ENCODE measurements at regions not wholly inside any gene's neighbourhood (a gene's known extent, or its start where the extent isn't known, plus 50 kb on each side); places are given as distances from the start of the nearest gene placed in this dataset.

- H3K27ac Mint-ChIP-seq, result no peak overlapping the region
- DNase-seq (ENCODE audit: low spot score in 2 of 2), result no peak
- ATAC-seq, result no peak
- peaks cover 10 to 17% of the 10 kb centered on the region in 2 donors for H3K9me3 Mint-ChIP-seq
- no peaks in the 10 kb centered on the region for H3K36me3 Mint-ChIP-seq
Measured at GRCh38 chr4:32574803-32575202, 1854.6 kb downstream of the PCDH7 start.

- H3K36me3 Mint-ChIP-seq, result no peaks in the 10 kb centered on the region
- ATAC-seq (no peak), DNase-seq (ENCODE audit: low spot score in 2 of 2) (no peak)
- no peak overlapping the region for H3K27ac Mint-ChIP-seq
- H3K9me3 Mint-ChIP-seq, result peaks cover 29 to 30% of the 10 kb centered on the region in 2 donors
Measured at GRCh38 chr4:32589097-32589496, 1868.9 kb downstream of the PCDH7 start.

GRCh38 chr4:32589853-32590252 lies 1869.7 kb downstream of the PCDH7 start:
- H3K9me3 Mint-ChIP-seq, result peaks cover 30 to 32% of the 10 kb centered on the region in 2 donors
- no peak overlapping the region for H3K27ac Mint-ChIP-seq
- no peak for DNase-seq (ENCODE audit: low spot score in 2 of 2)
- no peak for ATAC-seq
- no peaks in the 10 kb centered on the region for H3K36me3 Mint-ChIP-seq

GRCh38 chr4:32597354-32597753 lies 1877.2 kb downstream of the PCDH7 start:
- DNase-seq (ENCODE audit: low spot score in 2 of 2) (no peak), ATAC-seq (no peak)
- H3K9me3 Mint-ChIP-seq, result peaks cover 13 to 20% of the 10 kb centered on the region in 2 donors
- no peak overlapping the region for H3K27ac Mint-ChIP-seq
- no peaks in the 10 kb centered on the region for H3K36me3 Mint-ChIP-seq

- DNase-seq (ENCODE audit: low spot score in 2 of 2) (no peak), ATAC-seq (no peak)
- no peaks in the 10 kb centered on the region for H3K36me3 Mint-ChIP-seq
- H3K9me3 Mint-ChIP-seq, result peaks cover 8 to 12% of the 10 kb centered on the region in 2 donors
- no peak overlapping the region for H3K27ac Mint-ChIP-seq
Measured at GRCh38 chr4:32601848-32602247, 1881.7 kb downstream of the PCDH7 start.

GRCh38 chr4:32607978-32608377 lies 1887.8 kb downstream of the PCDH7 start:
- Mint-ChIP-seq H3K27ac (no peak overlapping the region), H3K9me3 (peaks cover 16 to 34% of the 10 kb centered on the region in 2 donors), H3K36me3 (no peaks in the 10 kb centered on the region)
- DNase-seq (ENCODE audit: low spot score in 2 of 2) (no peak), ATAC-seq (no peak)

- H3K36me3 Mint-ChIP-seq, result peaks cover 0 to 10% of the 10 kb centered on the region in 2 donors
- peaks cover 16 to 20% of the 10 kb centered on the region in 2 donors for H3K9me3 Mint-ChIP-seq
- DNase-seq (ENCODE audit: low spot score in 2 of 2) (no peak), ATAC-seq (no peak)
- no peak overlapping the region for H3K27ac Mint-ChIP-seq
Measured at GRCh38 chr4:32624943-32625603, 1904.9 kb downstream of the PCDH7 start.

- ATAC-seq (no peak), DNase-seq (ENCODE audit: low spot score in 2 of 2) (no peak)
- no peak overlapping the region for H3K27ac Mint-ChIP-seq
- peaks cover 0 to 10% of the 10 kb centered on the region in 2 donors for H3K36me3 Mint-ChIP-seq
- peaks cover 13 to 23% of the 10 kb centered on the region in 2 donors for H3K9me3 Mint-ChIP-seq
Measured at GRCh38 chr4:32625687-32626337, 1905.6 kb downstream of the PCDH7 start.

- ATAC-seq (no peak), DNase-seq (ENCODE audit: low spot score in 2 of 2) (no peak)
- Mint-ChIP-seq H3K9me3 (peaks cover 13 to 18% of the 10 kb centered on the region in 2 donors), H3K36me3 (peaks cover 0 to 10% of the 10 kb centered on the region in 2 donors), H3K27ac (no peak overlapping the region)
Measured at GRCh38 chr4:32631831-32632230, 1911.7 kb downstream of the PCDH7 start.

- Mint-ChIP-seq H3K9me3 (peaks cover 8 to 14% of the 10 kb centered on the region in 2 donors), H3K36me3 (no peaks in the 10 kb centered on the region), H3K27ac (no peak overlapping the region)
- ATAC-seq (no peak), DNase-seq (ENCODE audit: low spot score in 2 of 2) (no peak)
Measured at GRCh38 chr4:32633421-32633820, 1913.3 kb downstream of the PCDH7 start.

GRCh38 chr4:32645653-32646052 lies 1925.5 kb downstream of the PCDH7 start:
- no peak for ATAC-seq
- Mint-ChIP-seq H3K9me3 (peaks cover 12 to 27% of the 10 kb centered on the region in 2 donors), H3K27ac (no peak overlapping the region), H3K36me3 (peaks cover 0 to 24% of the 10 kb centered on the region in 2 donors)
- DNase-seq (ENCODE audit: low spot score in 2 of 2), result no peak

- Mint-ChIP-seq H3K36me3 (peaks cover 5 to 6% of the 10 kb centered on the region in 2 donors), H3K9me3 (peaks cover 31 to 33% of the 10 kb centered on the region in 2 donors), H3K27ac (no peak overlapping the region)
- ATAC-seq, result no peak
- no peak for DNase-seq (ENCODE audit: low spot score in 2 of 2)
Measured at GRCh38 chr4:32658019-32658418, 1937.8 kb downstream of the PCDH7 start.

- H3K36me3 Mint-ChIP-seq, result peaks cover 5 to 6% of the 10 kb centered on the region in 2 donors
- no peak for DNase-seq (ENCODE audit: low spot score in 2 of 2)
- peaks cover 26 to 28% of the 10 kb centered on the region in 2 donors for H3K9me3 Mint-ChIP-seq
- H3K27ac Mint-ChIP-seq, result no peak overlapping the region
- no peak for ATAC-seq
Measured at GRCh38 chr4:32661229-32661628, 1941.1 kb downstream of the PCDH7 start.

GRCh38 chr4:32662803-32663202 lies 1942.6 kb downstream of the PCDH7 start:
- no peak for DNase-seq (ENCODE audit: low spot score in 2 of 2)
- no peak overlapping the region for H3K27ac Mint-ChIP-seq
- no peak for ATAC-seq
- H3K36me3 Mint-ChIP-seq, result peaks cover 0 to 5% of the 10 kb centered on the region in 2 donors
- H3K9me3 Mint-ChIP-seq, result peaks cover 11 to 17% of the 10 kb centered on the region in 2 donors

- ATAC-seq (no peak), DNase-seq (ENCODE audit: low spot score in 2 of 2) (no peak)
- peaks cover 12 to 21% of the 10 kb centered on the region in 2 donors for H3K9me3 Mint-ChIP-seq
- H3K36me3 Mint-ChIP-seq, result no peaks in the 10 kb centered on the region
- H3K27ac Mint-ChIP-seq, result no peak overlapping the region
Measured at GRCh38 chr4:32672359-32672758, 1952.2 kb downstream of the PCDH7 start.

GRCh38 chr4:32680946-32681345 lies 1960.8 kb downstream of the PCDH7 start:
- no peak for DNase-seq (ENCODE audit: low spot score in 2 of 2)
- Mint-ChIP-seq H3K27ac (no peak overlapping the region), H3K36me3 (peaks cover 0 to 13% of the 10 kb centered on the region in 2 donors), H3K9me3 (peaks cover 24 to 29% of the 10 kb centered on the region in 2 donors)
- ATAC-seq, result no peak

- DNase-seq (ENCODE audit: low spot score in 2 of 2) (no peak), ATAC-seq (no peak)
- Mint-ChIP-seq H3K36me3 (peaks cover 0 to 13% of the 10 kb centered on the region in 2 donors), H3K9me3 (peaks cover 18 to 24% of the 10 kb centered on the region in 2 donors), H3K27ac (no peak overlapping the region)
Measured at GRCh38 chr4:32684160-32684559, 1964.0 kb downstream of the PCDH7 start.

- Mint-ChIP-seq H3K27ac (no peak overlapping the region), H3K36me3 (peaks cover 0 to 6% of the 10 kb centered on the region in 2 donors), H3K9me3 (peaks cover 5 to 12% of the 10 kb centered on the region in 2 donors)
- ATAC-seq (no peak), DNase-seq (ENCODE audit: low spot score in 2 of 2) (no peak)
Measured at GRCh38 chr4:32686123-32686522, 1966.0 kb downstream of the PCDH7 start.

Measured in activated naive CD4-positive, alpha-beta T cell treated with anti-CD3 and anti-CD28 coated beads, Interleukin-2, amount 50 U/mL, for 72 hours (primary cell).